NOMO-1 treated with DMSO at 0.1 percent for 48 hours (cell line): ENCODE measurements at regions not wholly inside any gene's neighbourhood (a gene's known extent, or its start where the extent isn't known, plus 50 kb on each side); places are given as distances from the start of the nearest gene placed in this dataset.
A peak's percentile ranks its signal among the peaks of the same experiment; 100 is the strongest.

ENCODE experiments used
- DNase-seq: peaks from one replicate; lab custom pipeline; 2025; ENCODE audit not compliant: unreplicated experiment; lab: John Stamatoyannopoulos, UW

- no peak for DNase-seq
These were observed 118.2 kb upstream of the C7orf33 start for GRCh38 chr7:148472406-148472805.

GRCh38 chr7:148473703-148474480 lies 116.7 kb upstream of the C7orf33 start:
- no peak for DNase-seq

- no peak for DNase-seq
These were observed 116.0 kb upstream of the C7orf33 start for GRCh38 chr7:148474481-148475025.

GRCh38 chr7:148478551-148478950 lies 112.0 kb upstream of the C7orf33 start:
- no peak for DNase-seq

- DNase-seq = no peak
These were observed 110.0 kb upstream of the C7orf33 start for GRCh38 chr7:148480479-148481146.

GRCh38 chr7:148481147-148481526 lies 109.4 kb upstream of the C7orf33 start:
- DNase-seq = no peak

GRCh38 chr7:148481971-148482626 lies 108.5 kb upstream of the C7orf33 start:
- no peak for DNase-seq

GRCh38 chr7:148483515-148484308 lies 106.9 kb upstream of the C7orf33 start:
- DNase-seq = no peak

- DNase-seq = no peak
These were observed 106.1 kb upstream of the C7orf33 start for GRCh38 chr7:148484486-148484885.

GRCh38 chr7:148485618-148486017 lies 104.9 kb upstream of the C7orf33 start:
- DNase-seq = no peak

GRCh38 chr7:148486937-148487336 lies 103.6 kb upstream of the C7orf33 start:
- no peak for DNase-seq

- DNase-seq = no peak
These were observed 102.7 kb upstream of the C7orf33 start for GRCh38 chr7:148487912-148488311.

- no peak for DNase-seq
These were observed 100.9 kb upstream of the C7orf33 start for GRCh38 chr7:148489678-148490077.

- DNase-seq = no peak
These were observed 98.3 kb upstream of the C7orf33 start for GRCh38 chr7:148492157-148492860.

- DNase-seq = no peak
These were observed 95.0 kb upstream of the C7orf33 start for GRCh38 chr7:148495605-148496004.

GRCh38 chr7:148500978-148501377 lies 89.6 kb upstream of the C7orf33 start:
- no peak for DNase-seq

GRCh38 chr7:148503900-148504487 lies 86.6 kb upstream of the C7orf33 start:
- peak; percentile 19 for DNase-seq

- no peak for DNase-seq
These were observed 84.8 kb upstream of the C7orf33 start for GRCh38 chr7:148505645-148506375.

- peak; percentile 0 for DNase-seq
These were observed 83.4 kb upstream of the C7orf33 start for GRCh38 chr7:148507064-148507573.
